Kidney (tissue), 13 donors: ENCODE measurements at regions not wholly inside any gene's neighbourhood (a gene's known extent, or its start where the extent isn't known, plus 50 kb on each side); places are given as distances from the start of the nearest gene placed in this dataset.

ENCODE experiments used
- DNase-seq, 5 donors: peaks; one replicate each; pipeline ENCODE4 v3.0.0-alpha.2; 2013 to 2020
- FAIRE-seq: peaks from 2 replicates; lab custom pipeline; 2012; peaks lifted over from hg19 to GRCh38; lab: Jason Lieb, UNC
- H3K27ac ChIP-seq, 2 donors: one replicate each; pipeline ENCODE4 v1.7.0; 2013; ENCODE audit warnings: low read depth in 2 of 2, low read length in 2 of 2, inconsistent platforms in 1 of 2
- H3K27me3 ChIP-seq: one replicate; pipeline ENCODE4 v1.7.1; 2013; ENCODE audit warnings: low read length, inconsistent platforms; ENCODE audit not compliant: control insufficient read depth, insufficient read depth
- H3K36me3 ChIP-seq, 3 donors: one replicate each; pipeline versions ENCODE4 v1.7.0 to v1.7.1; 2013; ENCODE audit warnings: low read length in 3 of 3, control low read depth in 1 of 3, inconsistent platforms in 1 of 3; ENCODE audit not compliant: insufficient read depth in 3 of 3, control insufficient read depth in 2 of 3
- H3K4me1 ChIP-seq, 3 donors: one replicate each; pipeline versions ENCODE4 v1.7.0 to v1.7.1; 2013; ENCODE audit warnings: low read length in 3 of 3, inconsistent platforms in 1 of 3, low read depth in 1 of 3; ENCODE audit not compliant: control insufficient read depth in 2 of 3, insufficient read depth in 2 of 3
- H3K4me3 ChIP-seq, 3 donors: one replicate each; pipeline versions ENCODE4 v1.7.0 to v1.8.1; 2013; ENCODE audit warnings: low read length in 3 of 3, control low read depth in 1 of 3, inconsistent platforms in 1 of 3
- H3K9ac ChIP-seq, 3 donors: one replicate each; pipeline versions ENCODE4 v1.7.0 to v1.7.1; 2013; ENCODE audit warnings: low read length in 3 of 3, control low read depth in 1 of 3, inconsistent platforms in 1 of 3
- H3K9me3 ChIP-seq, 3 donors: one replicate each; pipeline versions ENCODE4 v1.7.0 to v1.7.1; 2013; ENCODE audit warnings: low read length in 3 of 3, control low read depth in 1 of 3, inconsistent platforms in 1 of 3; ENCODE audit not compliant: control insufficient read depth in 2 of 3, insufficient read depth in 1 of 3
- CTCF ChIP-seq: IDR thresholded peaks from 3 replicates; pipeline ENCODE4 v1.5.1; 2012; ENCODE audit warnings: mild to moderate bottlenecking, moderate library complexity, borderline replicate concordance; ENCODE audit not compliant: insufficient read depth; ENCODE audit errors: extremely low read depth
- intact Hi-C: fragments of 100-400 bp; cut with DNase I; formaldehyde crosslinking; loops from one replicate; pipeline ENCODE4 v1.11.1; 2022
- donor health status: control.
- donor health status: control.
- donor health status: control.
- donor health status: control.
- donor health status: control.
- donor health status: DM: yes; HTN: yes; CAD: no.
- donor health status: Normal renal cell carcinoma (clear cell type).

GRCh38 chr7:131021460-131021859, 287.5 kb upstream of the KLF14 start:
- H3K27ac ChIP-seq: no peak overlapping the region

GRCh38 chr7:131021902-131022301, 287.9 kb upstream of the KLF14 start:
- Histone ChIP-seq H3K27me3 (no peaks in the 10 kb centered on the region), H3K27ac (no peak overlapping the region)
- no peak for FAIRE-seq

More at GRCh38 chr7:131021460-131021859, 287.5 kb upstream of the KLF14 start:
- no peak for FAIRE-seq
- H3K36me3 ChIP-seq: no peaks in the 10 kb centered on the region
- no peak overlapping the region for H3K4me3 ChIP-seq
- no peak overlapping the region for H3K9ac ChIP-seq
- peaks cover 0 to 25% (median 11%) of the 10 kb centered on the region in 3 donors for H3K4me1 ChIP-seq
- no peak for DNase-seq
- no peaks in the 10 kb centered on the region for H3K9me3 ChIP-seq
- TF ChIP-seq CTCF: no peak
- H3K27me3 ChIP-seq: no peaks in the 10 kb centered on the region
- intact Hi-C loops: no loop called here

GRCh38 chr7:131026297-131027000, 292.4 kb upstream of the KLF14 start:
- H3K4me1 ChIP-seq: peaks cover 0 to 24% (median 3%) of the 10 kb centered on the region in 3 donors
- intact Hi-C loops: no loop called here

More at GRCh38 chr7:131021902-131022301, 287.9 kb upstream of the KLF14 start:
- H3K4me1 ChIP-seq: peaks cover 0 to 25% (median 11%) of the 10 kb centered on the region in 3 donors
- no peak overlapping the region for H3K9ac ChIP-seq
- H3K9me3 ChIP-seq: no peaks in the 10 kb centered on the region
- no peak for TF ChIP-seq CTCF
- no peaks in the 10 kb centered on the region for H3K36me3 ChIP-seq
- DNase-seq: peak in 3 of 5 donors; percentile 56 to 75 (median 70)
- no peak overlapping the region for H3K4me3 ChIP-seq
- intact Hi-C loops: no loop called here

More at GRCh38 chr7:131026297-131027000, 292.4 kb upstream of the KLF14 start:
- no peak overlapping the region for H3K4me3 ChIP-seq
- no peaks in the 10 kb centered on the region for H3K27me3 ChIP-seq
- FAIRE-seq: no peak
- no peaks in the 10 kb centered on the region for H3K36me3 ChIP-seq
- H3K27ac ChIP-seq: no peak overlapping the region
- H3K9me3 ChIP-seq: no peaks in the 10 kb centered on the region
- no peak overlapping the region for H3K9ac ChIP-seq
- DNase-seq: no peak
- no peak for TF ChIP-seq CTCF
